RWPE1 (cell line): ENCODE measurements at regions not wholly inside any gene's neighbourhood (a gene's known extent, or its start where the extent isn't known, plus 50 kb on each side); places are given as distances from the start of the nearest gene placed in this dataset.

ENCODE experiments used
- CTCF ChIA-PET: fragments of 350-600 bp; sonication (Branson Sonifier 250); formaldehyde crosslinking; extraction: SDS; loops from one replicate; lab custom pipeline; 2021; lab: Yijun Ruan, JAX
- POLR2A ChIA-PET: fragments of 400-600 bp; formaldehyde crosslinking; extraction: SDS; loops from one replicate; lab custom pipeline; 2020; ENCODE audit warnings: antibody characterized with exemption; ENCODE audit not compliant: low non-redundant PET; lab: Yijun Ruan, JAX
- DNase-seq: peaks from one replicate; pipeline ENCODE4 v3.0.0; 2012; ENCODE audit warnings: low spot score
- H3K27ac ChIP-seq: fragments of 450-650 bp; 2 replicates; pipeline ENCODE4 v1.5.1; 2017
- TF ChIP-seq, protein P1 (sequence below): fragments of 450-650 bp; conservative IDR thresholded peaks from 2 replicates; pipeline ENCODE4 v1.5.1; 2017; ENCODE audit warnings: low read depth, mild to moderate bottlenecking

DNA sequence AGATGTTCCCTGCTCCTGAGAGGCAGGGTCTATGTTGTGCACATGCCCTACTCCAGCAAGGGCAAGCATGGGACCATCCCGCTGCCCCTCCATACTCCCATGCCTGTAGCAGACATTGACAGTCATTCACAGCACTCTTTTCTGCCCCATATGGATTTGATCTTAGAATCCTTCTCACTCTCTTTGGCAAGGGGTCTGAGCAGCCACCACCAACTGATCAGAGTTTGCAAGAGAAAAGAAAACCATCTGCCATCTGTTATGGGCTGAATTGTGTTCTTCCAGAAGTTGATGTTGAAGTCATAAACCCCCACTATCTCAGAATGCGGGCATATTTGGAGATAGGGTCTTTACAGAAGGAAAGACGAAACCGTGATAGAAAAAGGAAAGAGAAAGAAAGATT, 315.1 kb upstream of the CLINT1 start:
- TF ChIP-seq, protein P1, sequence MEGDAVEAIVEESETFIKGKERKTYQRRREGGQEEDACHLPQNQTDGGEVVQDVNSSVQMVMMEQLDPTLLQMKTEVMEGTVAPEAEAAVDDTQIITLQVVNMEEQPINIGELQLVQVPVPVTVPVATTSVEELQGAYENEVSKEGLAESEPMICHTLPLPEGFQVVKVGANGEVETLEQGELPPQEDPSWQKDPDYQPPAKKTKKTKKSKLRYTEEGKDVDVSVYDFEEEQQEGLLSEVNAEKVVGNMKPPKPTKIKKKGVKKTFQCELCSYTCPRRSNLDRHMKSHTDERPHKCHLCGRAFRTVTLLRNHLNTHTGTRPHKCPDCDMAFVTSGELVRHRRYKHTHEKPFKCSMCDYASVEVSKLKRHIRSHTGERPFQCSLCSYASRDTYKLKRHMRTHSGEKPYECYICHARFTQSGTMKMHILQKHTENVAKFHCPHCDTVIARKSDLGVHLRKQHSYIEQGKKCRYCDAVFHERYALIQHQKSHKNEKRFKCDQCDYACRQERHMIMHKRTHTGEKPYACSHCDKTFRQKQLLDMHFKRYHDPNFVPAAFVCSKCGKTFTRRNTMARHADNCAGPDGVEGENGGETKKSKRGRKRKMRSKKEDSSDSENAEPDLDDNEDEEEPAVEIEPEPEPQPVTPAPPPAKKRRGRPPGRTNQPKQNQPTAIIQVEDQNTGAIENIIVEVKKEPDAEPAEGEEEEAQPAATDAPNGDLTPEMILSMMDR = no peak
- POLR2A ChIA-PET = interaction anchor here (0.7 kb wide), 1 partner anchor 220 kb away, joined by 8 read pairs; no protein-coding TSS in a partner anchor

DNA sequence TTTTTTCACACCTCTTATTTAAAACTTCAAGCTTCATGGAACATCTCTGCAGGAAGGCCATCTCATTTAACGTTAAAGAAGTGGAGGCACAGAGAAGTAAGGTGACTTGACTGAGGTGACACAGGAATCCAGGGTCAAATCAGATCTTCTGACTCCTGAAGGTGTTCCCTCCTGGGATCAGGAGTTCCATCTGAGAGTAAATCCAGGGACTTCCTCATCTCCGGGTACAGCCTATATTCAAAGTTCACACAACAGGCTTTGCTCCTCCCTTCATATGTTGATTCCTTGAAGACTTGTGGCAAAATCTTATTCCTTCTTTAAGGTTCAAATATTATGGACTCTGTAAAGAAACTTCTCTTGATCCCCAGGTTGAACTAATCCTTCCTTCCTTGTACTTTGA, 313.1 kb upstream of the CLINT1 start:
- ChIA-PET POLR2A (no interaction called here), CTCF (interaction anchor here (0.5 to 1.2 kb wide), 4 partner anchors 105 to 935 kb away, joined by 3 read pairs; no protein-coding TSS in a partner anchor)
- TF ChIP-seq, protein P1 = no peak
- H3K27ac ChIP-seq = no peak overlapping the region
- no peak for DNase-seq

More for the DNA sequence above, 315.1 kb upstream of the CLINT1 start:
- H3K27ac ChIP-seq = no peak overlapping the region
- no peak for DNase-seq
- CTCF ChIA-PET = interaction anchor here (0.6 to 1.5 kb wide), 4 partner anchors 300 to 933 kb away, joined by 3 to 26 read pairs (median 4); no protein-coding TSS in a partner anchor

DNA sequence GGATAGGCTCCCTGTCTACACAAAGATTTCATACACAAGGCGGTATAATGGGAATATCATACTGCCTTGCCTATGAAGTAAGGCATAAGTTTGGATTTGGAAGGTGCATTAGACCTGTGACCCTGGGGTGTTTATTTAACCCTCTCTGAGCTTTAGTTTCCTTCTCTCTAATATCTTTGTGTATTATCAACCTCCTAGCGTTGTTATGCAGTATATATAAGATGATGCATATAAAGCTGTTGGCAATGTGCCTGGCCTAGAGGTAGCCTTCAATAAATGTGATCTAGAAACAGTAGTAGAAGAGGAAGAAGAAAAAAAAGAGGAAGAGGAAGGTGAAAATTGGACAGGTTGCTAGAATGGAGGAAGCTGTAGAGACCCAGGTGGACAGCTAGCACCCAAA, 311.6 kb upstream of the CLINT1 start:
- ChIA-PET POLR2A (no interaction called here), CTCF (interaction anchor here (0.6 to 1.0 kb wide), 3 partner anchors 91 to 527 kb away, joined by 3 read pairs; no protein-coding TSS in a partner anchor)
- DNase-seq = no peak
- TF ChIP-seq, protein P1 = no peak
- H3K27ac ChIP-seq = no peak overlapping the region

DNA sequence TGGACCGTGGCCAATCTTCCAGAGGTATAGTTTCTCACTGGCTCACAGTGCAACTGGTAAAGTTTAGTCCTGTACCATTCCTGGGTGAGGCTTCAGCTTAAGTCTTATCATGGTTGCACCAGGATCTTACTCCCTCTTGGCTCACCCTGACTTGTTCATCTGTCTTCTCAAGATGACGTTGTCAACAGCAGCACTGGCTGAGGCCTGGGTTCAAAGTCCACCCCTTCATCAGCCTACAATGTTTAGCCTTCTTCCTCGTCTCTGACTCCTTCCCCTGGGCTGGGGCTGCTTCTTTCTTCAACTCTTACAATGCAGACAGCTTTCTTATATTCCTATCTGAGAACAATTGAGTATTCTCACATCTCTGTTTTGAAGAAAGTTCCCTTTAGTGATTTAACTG, 311.1 kb upstream of the CLINT1 start:
- H3K27ac ChIP-seq = no peak overlapping the region
- ChIA-PET POLR2A (no interaction called here), CTCF (interaction anchor here (0.7 to 1.0 kb wide), 2 partner anchors 526 to 527 kb away, joined by 3 read pairs; no protein-coding TSS in a partner anchor)
- TF ChIP-seq, protein P1 = no peak
- no peak for DNase-seq

DNA sequence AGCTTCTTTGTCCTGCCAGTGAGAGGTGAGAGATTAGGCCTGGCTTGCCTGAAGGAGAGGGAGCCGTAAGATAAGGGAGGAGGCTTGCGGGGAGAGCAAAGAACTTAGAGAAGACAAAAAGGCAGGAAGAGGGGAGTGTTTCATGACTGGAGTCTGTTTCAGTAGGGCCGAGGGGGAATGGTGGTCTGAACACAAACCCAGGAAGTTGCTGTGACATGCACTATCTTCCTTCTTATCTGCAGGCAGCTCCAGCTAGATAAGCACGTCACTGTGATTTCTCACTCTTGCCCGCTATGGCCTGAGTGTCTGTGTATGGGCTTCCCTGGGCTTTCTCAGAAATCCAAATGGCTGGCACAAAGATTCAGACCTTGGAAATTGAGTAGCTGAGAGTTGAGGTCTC, 307.5 kb upstream of the CLINT1 start:
- no peak for DNase-seq
- CTCF ChIA-PET = no interaction called here
- H3K27ac ChIP-seq = no peak overlapping the region
- POLR2A ChIA-PET = no interaction called here
- TF ChIP-seq, protein P1 = no peak

DNA sequence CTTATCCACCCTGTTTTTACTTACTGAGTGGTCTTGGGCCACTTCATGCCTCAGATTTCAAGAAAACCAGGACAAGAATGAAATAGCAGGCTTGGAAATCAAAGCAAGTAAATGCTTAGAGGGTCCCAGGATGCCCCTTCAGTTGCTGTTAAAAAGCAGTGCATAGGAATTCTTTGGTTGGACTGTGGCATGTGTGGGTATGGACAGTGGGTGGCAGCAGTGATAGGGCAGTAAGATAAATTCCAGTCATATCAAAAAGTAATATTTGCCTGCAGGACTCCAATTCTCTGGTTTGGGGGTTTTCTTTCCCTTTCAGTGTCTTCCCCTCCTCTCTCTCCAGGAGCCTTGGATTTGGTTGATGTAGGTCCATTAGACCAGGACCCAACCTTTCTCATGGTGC, 306.7 kb upstream of the CLINT1 start:
- CTCF ChIA-PET = interaction anchor here (0.6 kb wide), 1 partner anchor 422 kb away, joined by 3 read pairs; no protein-coding TSS in a partner anchor
- POLR2A ChIA-PET = no interaction called here
- no peak overlapping the region for H3K27ac ChIP-seq
- no peak for DNase-seq
- TF ChIP-seq, protein P1 = no peak
